Central memory CD4-positive, alpha-beta T cell (primary cell): ENCODE measurements at regions not wholly inside any gene's neighbourhood (a gene's known extent, or its start where the extent isn't known, plus 50 kb on each side); places are given as distances from the start of the nearest gene placed in this dataset.
"Not testable (repeated sequence)": the region's sequence is repeated elsewhere in the genome, so short reads cannot be mapped to it uniquely, and the experiment has no call there.

Experiments used
- DNase-seq: peaks from one replicate; pipeline ENCODE4 v3.0.0; 2022

GRCh38 chr3:177889652-177890358, 646.4 kb upstream of the KCNMB2 start:
- DNase-seq: no peak

- DNase-seq: no peak
Measured at GRCh38 chr3:177890359-177890683, 645.9 kb upstream of the KCNMB2 start.

GRCh38 chr3:177891569-177891968, 644.7 kb upstream of the KCNMB2 start:
- not testable (repeated sequence) for DNase-seq

GRCh38 chr3:177893331-177893730, 642.9 kb upstream of the KCNMB2 start:
- no peak for DNase-seq

GRCh38 chr3:177894081-177894728, 642.0 kb upstream of the KCNMB2 start:
- no peak for DNase-seq

- no peak for DNase-seq
Measured at GRCh38 chr3:177898185-177898584, 638.1 kb upstream of the KCNMB2 start.

- no peak for DNase-seq
Measured at GRCh38 chr3:177899275-177900067, 636.8 kb upstream of the KCNMB2 start.

GRCh38 chr3:177902876-177903275, 633.4 kb upstream of the KCNMB2 start:
- DNase-seq: no peak

- DNase-seq: no peak
Measured at GRCh38 chr3:177904621-177905020, 631.6 kb upstream of the KCNMB2 start.

- DNase-seq: no peak
Measured at GRCh38 chr3:177905173-177906125, 630.8 kb upstream of the KCNMB2 start.

- no peak for DNase-seq
Measured at GRCh38 chr3:177906126-177906511, 630.1 kb upstream of the KCNMB2 start.

GRCh38 chr3:177906578-177907229, 629.5 kb upstream of the KCNMB2 start:
- DNase-seq: no peak

GRCh38 chr3:177909530-177909929, 626.7 kb upstream of the KCNMB2 start:
- not testable (repeated sequence) for DNase-seq

GRCh38 chr3:177914224-177914623, 622.0 kb upstream of the KCNMB2 start:
- DNase-seq: no peak

- DNase-seq: no peak
Measured at GRCh38 chr3:177916461-177916860, 619.8 kb upstream of the KCNMB2 start.

GRCh38 chr3:177917234-177917861, 618.9 kb upstream of the KCNMB2 start:
- DNase-seq: no peak

GRCh38 chr3:177921153-177921552, 615.1 kb upstream of the KCNMB2 start:
- no peak for DNase-seq

- DNase-seq: no peak
Measured at GRCh38 chr3:177924261-177924660, 612.0 kb upstream of the KCNMB2 start.

- no peak for DNase-seq
Measured at GRCh38 chr3:177928172-177928873, 607.9 kb upstream of the KCNMB2 start.

GRCh38 chr3:177929310-177929709, 606.9 kb upstream of the KCNMB2 start:
- no peak for DNase-seq

- no peak for DNase-seq
Measured at GRCh38 chr3:177930771-177931170, 605.5 kb upstream of the KCNMB2 start.
